Suprapubic skin (tissue), 4 donors: ENCODE measurements at regions not wholly inside any gene's neighbourhood (a gene's known extent, or its start where the extent isn't known, plus 50 kb on each side); places are given as distances from the start of the nearest gene placed in this dataset.

ENCODE experiments used
- DNase-seq, 2 donors: peaks; one replicate each; pipeline ENCODE4 v3.0.0-alpha.2; 2019; ENCODE audit warnings: low spot score in 2 of 2
- H3K27ac ChIP-seq: fragments of 200-600 bp; sonication (generic); one replicate; pipeline ENCODE4 v1.5.1; 2019
- H3K27me3 ChIP-seq: fragments of 200-600 bp; sonication (generic); one replicate; pipeline ENCODE4 v1.5.1; 2019
- H3K36me3 ChIP-seq: fragments of 200-600 bp; sonication (generic); one replicate; pipeline ENCODE4 v1.5.1; 2019
- H3K4me1 ChIP-seq: fragments of 200-600 bp; sonication (generic); one replicate; pipeline ENCODE4 v1.5.1; 2019
- H3K4me3 ChIP-seq: fragments of 200-600 bp; sonication (generic); one replicate; pipeline ENCODE4 v1.5.1; 2019; ENCODE audit warnings: mild to moderate bottlenecking
- H3K9me3 ChIP-seq: fragments of 200-600 bp; sonication (generic); one replicate; pipeline ENCODE4 v1.5.1; 2019
- CTCF ChIP-seq, 2 donors: fragments of 200-600 bp in 1 of 2; fragments of 450-650 bp in 1 of 2; sonication (generic) in 1 of 2; IDR thresholded peaks; one replicate each; pipeline ENCODE4 v1.5.1; 2016 to 2019; ENCODE audit warnings: antibody characterized with exemption in 2 of 2, mild to moderate bottlenecking in 1 of 2, moderate library complexity in 1 of 2
- EP300 ChIP-seq: sonication (generic); formaldehyde crosslinking; IDR thresholded peaks from one replicate; pipeline ENCODE4 v1.6.1; 2017; ENCODE audit warnings: antibody characterized with exemption
- POLR2A ChIP-seq, 2 donors: fragments of 450-650 bp; IDR thresholded peaks; one replicate each; pipeline ENCODE4 v1.6.1; 2017; ENCODE audit warnings: antibody characterized with exemption in 2 of 2, mild to moderate bottlenecking in 2 of 2, moderate library complexity in 2 of 2
- POLR2AphosphoS5 ChIP-seq, 3 donors: sonication (generic); formaldehyde crosslinking; IDR thresholded peaks; one replicate each; pipeline ENCODE4 v1.6.1; 2017; ENCODE audit warnings: antibody characterized with exemption in 3 of 3
- WGBS: methylation state at CpG from one replicate; pipeline ENCODE4 v1.1.5; 2018; 5-methylcytosine and 5-hydroxymethylcytosine counted together

GRCh38 chr9:21670374-21670773 lies 132.1 kb upstream of the MTAP start:
- WGBS, result 62% methylated on average over 2 of the region's 2 CpGs

DNA sequence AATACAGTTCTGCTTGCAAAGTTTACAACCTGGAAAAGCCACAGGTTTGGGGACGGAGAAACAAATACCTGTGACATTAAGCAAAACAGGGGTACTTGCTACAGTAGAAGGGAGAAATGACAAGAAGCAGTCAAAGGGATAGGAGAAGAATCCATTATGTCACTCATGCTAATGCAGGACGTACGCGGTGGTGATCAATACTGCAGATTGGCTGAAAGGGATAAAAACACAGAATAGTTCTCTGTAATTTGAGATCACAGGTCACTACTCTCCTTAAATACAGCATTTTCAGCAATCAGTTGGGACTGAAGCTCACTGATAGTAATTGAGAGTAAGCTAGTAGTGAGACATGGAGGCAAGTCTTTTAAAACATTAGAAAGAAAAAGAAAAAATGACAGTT lies 130.3 kb upstream of the MTAP start:
- Histone ChIP-seq H3K36me3 (no peaks in the 10 kb centered on the region), H3K4me1 (no peaks in the 10 kb centered on the region), H3K27me3 (no peaks in the 10 kb centered on the region), H3K4me3 (no peak overlapping the region), H3K9me3 (no peaks in the 10 kb centered on the region), H3K27ac (no peak overlapping the region)
- no peak for DNase-seq
- 70% methylated on average over 4 of the region's 4 CpGs for WGBS
- TF ChIP-seq EP300 (no peak), POLR2AphosphoS5 (IDR thresholded peaks at IDR 0.05) (no peak), CTCF (IDR thresholded peaks at IDR 0.05) (no peak), POLR2A (IDR thresholded peaks at IDR 0.05) (no peak)

More at GRCh38 chr9:21670374-21670773, 132.1 kb upstream of the MTAP start:
- TF ChIP-seq EP300 (no peak), POLR2AphosphoS5 (IDR thresholded peaks at IDR 0.05) (no peak), POLR2A (IDR thresholded peaks at IDR 0.05) (no peak), CTCF (IDR thresholded peaks at IDR 0.05) (no peak)
- DNase-seq, result no peak
- H3K4me3 ChIP-seq, result no peak overlapping the region
- no peak overlapping the region for H3K27ac ChIP-seq
- no peaks in the 10 kb centered on the region for H3K36me3 ChIP-seq
- no peaks in the 10 kb centered on the region for H3K4me1 ChIP-seq
- H3K9me3 ChIP-seq, result no peaks in the 10 kb centered on the region
- no peaks in the 10 kb centered on the region for H3K27me3 ChIP-seq

- no peak for TF ChIP-seq EP300
- TF ChIP-seq POLR2A (IDR thresholded peaks at IDR 0.05), result no peak
- TF ChIP-seq POLR2AphosphoS5 (IDR thresholded peaks at IDR 0.05), result no peak
- TF ChIP-seq CTCF (IDR thresholded peaks at IDR 0.05), result no peak
- H3K4me1 ChIP-seq, result no peaks in the 10 kb centered on the region
- no peak for DNase-seq
- H3K27ac ChIP-seq, result no peak overlapping the region
- H3K4me3 ChIP-seq, result no peak overlapping the region
- H3K9me3 ChIP-seq, result no peaks in the 10 kb centered on the region
- 100% methylated on average over 1 of the region's 1 CpG for whole genome bisulfite sequencing
- no peaks in the 10 kb centered on the region for H3K36me3 ChIP-seq
- H3K27me3 ChIP-seq, result no peaks in the 10 kb centered on the region
These were observed 129.7 kb upstream of the MTAP start for GRCh38 chr9:21672761-21673160.

- no peak overlapping the region for H3K27ac ChIP-seq
- H3K27me3 ChIP-seq, result no peaks in the 10 kb centered on the region
- 100% methylated on average over 1 of the region's 1 CpG for WGBS
- H3K4me1 ChIP-seq, result no peaks in the 10 kb centered on the region
- no peaks in the 10 kb centered on the region for H3K36me3 ChIP-seq
- no peak for TF ChIP-seq EP300
- no peak for TF ChIP-seq POLR2AphosphoS5 (IDR thresholded peaks at IDR 0.05)
- no peak for TF ChIP-seq POLR2A (IDR thresholded peaks at IDR 0.05)
- TF ChIP-seq CTCF (IDR thresholded peaks at IDR 0.05), result no peak
- no peak overlapping the region for H3K4me3 ChIP-seq
- no peaks in the 10 kb centered on the region for H3K9me3 ChIP-seq
- DNase-seq, result no peak
These were observed 127.5 kb upstream of the MTAP start for GRCh38 chr9:21674894-21675293.

DNA sequence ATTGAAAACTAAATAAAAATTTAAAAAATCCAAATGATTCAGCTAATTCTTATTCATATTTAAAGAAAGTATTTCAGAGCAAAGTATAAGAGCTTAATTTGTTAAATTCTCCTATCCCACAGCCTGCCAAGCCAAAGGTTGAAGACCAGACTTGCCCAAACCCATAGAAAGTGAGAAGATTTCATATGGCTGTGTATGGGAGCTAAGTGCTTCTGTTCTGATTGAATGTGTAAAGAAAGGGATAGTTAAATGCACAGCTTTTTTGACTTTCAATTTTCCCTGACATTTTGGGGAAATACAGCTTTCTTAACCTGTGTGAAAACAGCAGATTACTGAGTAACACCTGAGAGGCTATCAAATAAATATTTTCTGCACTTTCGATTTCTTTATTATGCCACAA lies 125.0 kb upstream of the MTAP start:
- no peaks in the 10 kb centered on the region for H3K9me3 ChIP-seq
- DNase-seq, result no peak
- no peak overlapping the region for H3K27ac ChIP-seq
- H3K4me3 ChIP-seq, result no peak overlapping the region
- no peaks in the 10 kb centered on the region for H3K27me3 ChIP-seq
- WGBS, result 82% methylated on average over 1 of the region's 1 CpG
- no peaks in the 10 kb centered on the region for H3K4me1 ChIP-seq
- no peaks in the 10 kb centered on the region for H3K36me3 ChIP-seq
- no peak for TF ChIP-seq POLR2AphosphoS5 (IDR thresholded peaks at IDR 0.05)
- no peak for TF ChIP-seq EP300
- no peak for TF ChIP-seq CTCF (IDR thresholded peaks at IDR 0.05)
- TF ChIP-seq POLR2A (IDR thresholded peaks at IDR 0.05), result no peak
